Cardiac septum (tissue), 1 donor: ENCODE measurements at regions not wholly inside any gene's neighbourhood (a gene's known extent, or its start where the extent isn't known, plus 50 kb on each side); places are given as distances from the start of the nearest gene placed in this dataset.

Experiments used
- DNase-seq: peaks from one replicate; pipeline ENCODE4 v3.0.0-alpha.2; 2020; ENCODE audit warnings: low spot score
- intact Hi-C: fragments of 100-400 bp; cut with DNase I; formaldehyde crosslinking; loops from one replicate; pipeline ENCODE4 v1.14.0; 2022
- donor health status: DM: no; HTN: no; CAD: no.

GRCh38 chr4:125658773-125659172, 344.0 kb downstream of the FAT4 start:
- no peak for DNase-seq
- intact Hi-C loops = no loop called here

GRCh38 chr4:125663896-125664767, 349.4 kb downstream of the FAT4 start:
- no peak for DNase-seq
- intact Hi-C loops = no loop called here

DNA sequence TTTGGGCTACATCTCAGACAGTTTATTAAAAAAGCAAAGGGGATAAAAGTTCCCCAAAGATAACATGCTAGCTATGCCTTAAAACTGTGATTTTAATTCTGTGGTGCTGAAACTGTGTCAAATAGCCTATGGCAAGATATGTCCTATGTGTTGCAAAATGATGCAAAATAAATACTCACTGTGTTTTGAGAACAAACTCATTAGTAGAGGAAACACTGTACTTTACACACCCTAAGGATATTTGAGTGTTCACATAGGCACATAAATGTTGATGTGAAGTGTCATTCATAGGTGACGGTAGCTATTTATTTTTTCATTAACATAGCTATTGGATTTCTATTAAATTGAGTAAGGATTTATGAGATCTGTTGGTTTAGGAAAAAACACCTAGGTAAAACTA, 351.9 kb downstream of the FAT4 start:
- intact Hi-C loops = no loop called here
- DNase-seq = no peak

DNA sequence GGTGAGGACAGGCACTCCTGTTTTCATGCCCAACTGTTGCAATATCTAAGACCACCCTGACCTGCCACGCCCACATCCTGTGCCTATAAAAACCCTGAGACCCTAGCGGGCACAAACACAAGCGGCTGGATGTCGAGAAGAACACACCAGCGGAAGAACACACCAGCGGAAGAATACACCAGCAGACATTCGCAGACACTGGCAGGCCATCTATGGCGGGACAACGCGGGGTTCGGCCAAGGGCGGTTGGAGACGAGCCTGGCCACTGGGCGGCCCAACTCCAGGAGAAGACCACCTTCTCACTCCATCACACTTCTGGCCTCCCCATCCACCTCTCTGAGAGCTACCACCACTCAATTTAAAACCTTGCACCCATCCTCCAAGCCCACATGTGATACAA, 361.4 kb downstream of the FAT4 start:
- intact Hi-C loops = no loop called here
- no peak for DNase-seq

DNA sequence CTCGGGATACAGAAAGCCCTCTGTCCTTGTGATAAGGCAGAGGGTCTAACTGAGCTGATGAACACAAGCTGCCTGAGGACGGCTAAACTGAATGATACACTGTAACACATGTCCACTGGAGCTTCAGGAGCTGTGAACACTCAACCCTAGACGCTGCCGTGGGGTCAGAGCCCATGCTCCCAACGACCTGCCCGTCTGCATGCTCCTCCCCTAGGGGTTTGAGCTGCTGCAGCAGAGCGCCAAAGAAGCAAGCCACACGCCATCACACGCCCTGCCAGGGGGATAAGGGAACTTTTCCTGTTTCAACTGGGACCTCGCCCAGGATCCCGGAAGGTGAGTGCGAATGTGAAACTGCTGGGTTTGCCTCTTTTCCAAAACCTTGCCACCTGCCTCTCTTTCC, 361.8 kb downstream of the FAT4 start:
- no peak for DNase-seq
- intact Hi-C loops = no loop called here

DNA sequence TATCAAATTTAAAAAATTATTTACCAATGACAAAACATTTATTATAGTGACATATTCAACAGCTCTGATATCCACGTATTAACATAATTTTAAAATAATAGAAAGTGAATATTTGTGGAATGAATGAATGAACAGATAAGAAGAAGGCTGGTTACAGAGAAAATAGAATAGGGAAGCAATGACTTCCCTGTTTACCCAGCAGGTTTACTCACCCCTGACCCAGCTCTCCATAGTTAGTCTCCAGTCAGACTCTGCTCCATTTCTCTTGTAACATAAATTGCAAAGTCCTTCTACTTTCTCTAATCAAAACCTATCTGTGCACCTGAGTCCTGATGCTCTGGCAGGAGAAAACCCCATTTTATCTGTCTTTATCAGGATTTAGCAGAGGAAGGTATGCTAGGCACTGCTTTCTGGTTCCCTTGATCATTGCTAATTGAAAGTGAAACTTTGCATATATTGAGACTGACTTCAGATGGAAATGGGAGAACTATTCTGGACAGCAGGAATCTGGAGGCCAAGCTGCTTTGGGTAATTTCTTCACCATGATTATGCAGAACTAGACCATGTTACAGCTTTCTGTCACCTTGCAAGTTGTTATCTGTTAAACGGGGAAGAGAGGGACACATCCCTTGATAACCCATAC, 363.0 kb downstream of the FAT4 start:
- intact Hi-C loops = no loop called here
- DNase-seq = no peak

GRCh38 chr4:125679989-125680388, 365.2 kb downstream of the FAT4 start:
- no peak for DNase-seq
- intact Hi-C loops = no loop called here

- intact Hi-C loops = no loop called here
- DNase-seq = no peak
Measured at GRCh38 chr4:125681240-125681639, 366.5 kb downstream of the FAT4 start.

DNA sequence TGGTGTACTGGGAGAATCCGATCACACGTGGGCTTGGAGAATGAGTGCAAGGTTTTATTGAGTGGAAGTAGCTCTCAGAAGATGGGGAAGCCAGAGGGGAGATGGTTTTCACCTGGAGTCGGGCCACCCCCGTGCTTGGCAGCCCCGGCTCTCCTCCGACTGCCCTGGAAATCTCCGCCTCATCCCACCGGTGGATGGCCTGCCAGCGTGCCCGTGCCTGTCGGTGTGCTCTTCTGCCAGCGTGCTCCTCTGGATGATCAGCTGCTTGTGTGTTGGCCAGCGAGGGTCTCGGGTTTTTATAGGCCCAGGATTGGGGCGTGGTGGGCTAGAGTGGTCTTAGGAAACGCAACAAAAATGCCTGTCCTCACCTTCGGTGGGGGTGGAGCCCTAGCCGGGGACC, 368.0 kb downstream of the FAT4 start:
- intact Hi-C loops = no loop called here
- DNase-seq = no peak

DNA sequence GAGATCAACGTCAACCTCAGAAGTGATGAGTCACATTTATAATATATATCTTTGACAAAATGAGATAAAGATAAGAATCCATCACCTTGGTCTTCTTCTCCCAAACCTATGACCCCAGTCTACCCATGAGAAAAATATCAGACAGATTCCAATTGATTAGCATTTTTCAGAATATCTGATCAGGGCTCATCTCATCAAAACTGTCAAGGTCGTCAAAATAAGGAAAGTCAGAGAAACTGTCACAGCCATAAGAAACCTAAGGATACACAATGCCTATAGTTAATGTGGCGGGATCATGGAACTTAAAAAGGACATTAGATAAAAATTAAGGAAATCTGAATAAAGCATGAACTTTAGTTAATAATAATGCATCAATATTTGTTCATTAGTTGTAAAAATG, 374.1 kb downstream of the FAT4 start:
- DNase-seq = no peak
- intact Hi-C loops = no loop called here

DNA sequence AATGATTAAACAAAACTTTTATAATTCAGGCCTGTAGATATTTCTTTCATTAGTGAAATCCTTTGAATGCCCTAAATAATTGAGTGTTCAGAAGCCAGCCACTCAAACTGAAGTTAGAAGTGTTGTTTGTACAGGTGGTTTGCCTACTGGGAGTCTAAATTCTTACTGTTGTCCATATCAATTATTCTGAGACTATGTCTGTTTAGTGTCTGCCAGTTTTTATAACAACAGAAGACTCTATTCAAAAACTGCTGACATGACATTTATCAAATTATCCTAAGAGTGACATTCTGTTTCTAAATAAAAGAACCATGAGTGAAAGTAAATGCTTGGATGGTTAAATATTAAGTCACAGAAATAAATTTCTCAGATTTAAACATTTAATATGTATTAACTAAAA, 375.1 kb downstream of the FAT4 start:
- DNase-seq = no peak
- intact Hi-C loops = no loop called here

- intact Hi-C loops = no loop called here
- DNase-seq = no peak
Measured at GRCh38 chr4:125693228-125693627, 378.5 kb downstream of the FAT4 start.

GRCh38 chr4:125702406-125702805, 387.7 kb downstream of the FAT4 start:
- intact Hi-C loops = no loop called here
- DNase-seq = no peak

GRCh38 chr4:125703443-125703842, 388.7 kb downstream of the FAT4 start:
- DNase-seq = no peak
- intact Hi-C loops = no loop called here

DNA sequence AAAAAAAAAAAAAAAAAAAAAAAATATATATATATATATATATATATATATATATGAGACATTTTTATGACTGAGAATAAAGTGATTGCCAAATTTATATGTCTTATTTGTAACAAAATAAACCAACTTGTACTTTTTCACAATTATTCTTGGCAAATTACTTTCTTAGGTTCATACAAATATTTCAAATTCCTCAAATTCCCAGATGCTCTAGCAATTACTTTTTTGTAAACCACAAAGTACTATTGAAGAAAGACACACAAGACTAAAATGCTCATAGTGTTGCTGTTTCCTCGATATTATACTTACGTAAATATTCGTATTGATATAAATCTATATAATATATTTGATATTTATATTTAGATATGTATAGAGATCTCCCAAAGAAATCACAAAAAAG, 390.0 kb downstream of the FAT4 start:
- no peak for DNase-seq
- intact Hi-C loops = no loop called here

DNA sequence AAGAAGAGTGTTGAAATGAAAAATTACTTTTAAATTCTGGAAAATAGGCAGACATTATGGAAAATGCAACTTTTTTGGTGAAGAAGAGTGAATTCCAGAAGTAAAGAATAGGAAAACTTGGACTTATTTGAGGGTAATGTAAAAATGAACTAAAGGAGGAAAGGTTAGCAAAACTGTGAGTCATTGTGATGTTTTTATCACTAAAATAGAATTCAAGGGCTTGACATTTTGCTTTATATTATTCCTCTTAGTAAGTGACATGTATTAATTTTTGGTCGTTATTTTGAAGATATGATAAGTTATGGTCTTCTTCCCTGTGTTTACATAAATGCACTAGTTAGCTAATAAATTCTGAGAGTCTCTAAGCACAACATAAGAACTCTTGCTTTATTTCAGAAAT, 390.9 kb downstream of the FAT4 start:
- no peak for DNase-seq
- intact Hi-C loops = no loop called here

- DNase-seq = no peak
- intact Hi-C loops = no loop called here
Measured at GRCh38 chr4:125707397-125707796, 392.6 kb downstream of the FAT4 start.

DNA sequence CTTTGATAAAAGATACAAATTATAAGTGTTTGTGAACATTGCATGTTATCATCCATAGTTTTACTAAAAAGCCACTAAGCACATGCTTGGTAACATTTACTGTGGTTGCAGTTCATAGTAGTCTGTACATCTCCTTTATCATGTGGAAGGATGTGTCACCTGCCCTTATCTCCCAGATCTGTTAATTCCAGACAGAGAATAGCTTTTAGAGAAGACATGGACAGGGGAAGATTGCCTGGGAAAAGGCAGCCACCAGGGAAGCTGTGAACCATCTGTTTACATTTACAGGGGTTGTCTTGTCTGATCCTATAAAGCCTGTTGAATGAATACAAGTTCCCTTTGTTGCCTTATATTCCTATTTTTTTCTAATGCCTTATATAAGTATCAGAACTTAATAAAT, 396.0 kb downstream of the FAT4 start:
- DNase-seq = no peak
- intact Hi-C loops = no loop called here

- no peak for DNase-seq
Measured at GRCh38 chr4:125714049-125714448, 399.3 kb downstream of the FAT4 start.

DNA sequence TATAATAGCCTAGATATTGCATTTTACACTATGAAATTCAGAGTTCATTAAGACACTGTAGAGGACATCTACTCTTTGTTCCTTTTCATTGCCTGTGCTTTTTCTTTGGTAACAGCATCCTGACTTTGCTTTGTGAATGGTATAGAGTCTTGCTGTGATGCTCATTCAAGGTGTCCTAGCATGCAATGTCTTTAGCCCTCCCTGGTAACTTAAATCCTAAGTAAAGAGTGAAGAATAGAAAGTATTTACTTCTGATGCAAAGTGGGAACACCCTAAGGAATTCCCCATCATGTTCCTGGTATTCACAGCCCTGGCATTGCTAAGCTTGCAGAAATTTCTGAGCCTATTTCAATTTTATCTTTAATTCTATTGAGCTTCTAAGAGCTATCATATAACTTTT, 400.1 kb downstream of the FAT4 start:
- DNase-seq = no peak
- intact Hi-C loops = no loop called here

More at GRCh38 chr4:125714049-125714448, 399.3 kb downstream of the FAT4 start:
- intact Hi-C loops = no loop called here

- no peak for DNase-seq
- intact Hi-C loops = no loop called here
Measured at GRCh38 chr4:125719987-125720386, 405.2 kb downstream of the FAT4 start.
